Left kidney (tissue), 1 donor: ENCODE measurements at regions not wholly inside any gene's neighbourhood (a gene's known extent, or its start where the extent isn't known, plus 50 kb on each side); places are given as distances from the start of the nearest gene placed in this dataset.
"Not testable (repeated sequence)": the region's sequence is repeated elsewhere in the genome, so short reads cannot be mapped to it uniquely, and the experiment has no call there.

ENCODE experiments used
- DNase-seq: peaks from one replicate; pipeline ENCODE4 v3.0.0-alpha.2; 2013

- DNase-seq, result no peak
Measured at GRCh38 chr15:62272290-62272689, 107.2 kb upstream of the C2CD4B start.

DNA sequence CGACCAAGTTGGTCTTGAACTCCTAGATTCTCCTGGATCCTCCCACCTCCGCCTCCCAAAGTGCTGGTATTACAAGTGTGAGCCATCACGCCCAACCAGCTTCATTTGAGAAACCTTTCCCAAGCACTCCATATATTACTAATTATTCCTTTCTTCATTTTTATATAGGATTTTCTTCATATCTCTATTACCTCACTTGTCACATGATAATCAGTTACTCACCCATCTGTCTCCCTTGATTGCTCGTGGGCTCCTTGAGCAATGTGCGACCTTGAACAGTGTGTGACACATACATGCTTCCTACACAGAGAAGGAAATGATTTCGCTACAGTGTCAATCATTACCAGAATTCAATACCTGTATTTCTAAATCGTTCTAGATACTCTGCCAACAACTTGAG, 110.7 kb upstream of the C2CD4B start:
- no peak for DNase-seq

DNA sequence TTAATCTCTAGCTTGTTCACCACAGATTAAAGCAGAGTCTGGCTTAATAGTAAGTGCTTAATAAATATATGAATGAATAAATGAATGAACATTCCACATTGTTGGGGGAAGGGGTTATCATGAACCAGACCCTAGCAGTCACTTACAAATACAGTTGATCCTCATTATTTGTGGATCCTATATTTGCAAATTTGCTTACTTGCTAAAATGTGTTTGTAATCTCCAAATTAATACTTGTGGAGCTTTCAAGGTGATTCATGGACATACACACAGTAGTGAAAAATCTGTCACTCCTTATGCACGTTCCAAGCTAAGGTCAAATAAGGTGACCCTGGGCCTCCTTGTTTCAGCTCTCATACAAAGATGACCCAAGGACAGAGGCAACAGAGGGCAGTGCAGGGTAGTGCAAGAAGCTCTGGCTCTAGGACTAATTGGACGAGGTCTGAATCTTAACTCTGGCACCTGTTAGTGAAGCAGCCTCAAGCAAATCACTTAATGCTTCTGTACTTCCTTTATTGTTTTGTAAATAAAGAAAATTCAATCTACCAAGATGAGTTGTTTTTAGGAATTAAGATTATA, 112.8 kb upstream of the C2CD4B start:
- DNase-seq, result no peak

DNA sequence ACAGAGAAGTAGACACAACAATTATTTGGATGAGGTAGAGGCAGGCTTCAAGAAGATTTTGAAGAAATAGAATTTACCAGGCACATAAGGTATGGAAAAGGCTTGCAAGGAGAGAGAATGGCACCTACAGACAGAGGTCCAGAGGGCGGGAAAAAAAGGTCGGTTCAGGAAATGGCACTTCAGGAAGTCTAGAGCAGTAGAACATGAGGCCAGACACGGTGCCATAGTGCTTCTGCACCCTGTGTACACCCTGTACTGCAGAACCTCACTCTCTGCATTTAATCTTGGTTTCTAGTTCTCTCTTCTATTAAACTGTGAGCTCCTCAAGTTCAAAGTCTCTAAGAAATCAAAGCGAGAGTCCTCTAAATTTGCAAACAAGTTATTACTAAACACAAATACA, 113.4 kb upstream of the C2CD4B start:
- DNase-seq, result no peak

DNA sequence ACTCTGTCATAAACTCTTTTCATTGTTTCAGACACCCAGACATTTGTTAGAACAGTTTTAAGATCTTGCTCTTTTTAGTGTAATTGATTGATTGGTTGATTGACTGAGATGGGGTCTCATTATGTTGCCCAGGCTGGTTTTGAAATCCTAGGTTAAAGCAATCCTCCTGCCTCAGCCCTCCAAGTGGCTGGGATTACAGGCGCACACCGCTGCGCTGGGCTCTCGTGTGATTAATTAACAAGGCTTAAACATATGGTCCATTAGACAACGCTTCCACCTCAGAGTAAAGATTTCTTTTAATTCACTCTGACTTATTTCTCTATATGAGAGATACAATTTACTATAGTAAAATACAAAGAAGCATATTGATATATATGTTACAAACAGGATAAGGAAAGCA, 114.0 kb upstream of the C2CD4B start:
- no peak for DNase-seq

DNA sequence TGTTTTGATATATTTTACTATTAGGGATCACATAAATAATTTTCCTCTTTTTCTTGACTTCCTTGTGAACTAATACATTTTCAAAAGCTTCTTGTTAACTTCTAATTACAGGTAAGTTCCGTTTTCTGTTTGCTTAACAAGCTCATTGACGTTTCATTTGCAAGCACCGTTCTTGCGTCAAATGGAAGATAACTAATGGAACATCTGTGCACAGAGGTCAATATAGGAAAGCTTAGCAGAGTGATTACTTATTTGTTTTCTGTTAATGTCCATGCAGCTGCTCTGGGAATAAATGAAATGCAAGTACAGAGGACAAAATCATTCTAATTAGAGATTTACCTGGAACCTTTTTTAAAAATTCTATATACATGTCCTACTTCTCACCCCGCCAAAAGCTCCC, 115.5 kb upstream of the C2CD4B start:
- DNase-seq, result no peak

DNA sequence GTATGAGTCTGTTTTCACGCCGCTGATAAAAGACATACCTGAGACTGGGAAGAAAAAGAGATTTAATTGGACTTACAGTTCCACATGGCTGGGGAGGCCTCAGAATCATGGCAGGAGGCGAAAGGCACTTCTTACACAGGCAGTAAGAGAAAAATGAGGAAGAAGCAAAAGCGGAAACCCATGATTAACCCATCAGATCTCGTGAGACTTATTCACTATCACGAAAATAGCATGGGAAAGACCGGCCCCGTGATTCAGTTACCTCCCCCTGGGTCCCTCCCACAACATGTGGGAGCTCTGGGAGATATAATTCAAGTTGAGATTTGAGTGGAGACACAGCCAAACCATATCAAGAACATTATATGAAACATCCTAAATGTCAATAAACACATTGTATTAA, 116.7 kb upstream of the C2CD4B start:
- not testable (repeated sequence) for DNase-seq

GRCh38 chr15:62287066-62287857, 122.2 kb upstream of the C2CD4B start:
- DNase-seq, result no peak

DNA sequence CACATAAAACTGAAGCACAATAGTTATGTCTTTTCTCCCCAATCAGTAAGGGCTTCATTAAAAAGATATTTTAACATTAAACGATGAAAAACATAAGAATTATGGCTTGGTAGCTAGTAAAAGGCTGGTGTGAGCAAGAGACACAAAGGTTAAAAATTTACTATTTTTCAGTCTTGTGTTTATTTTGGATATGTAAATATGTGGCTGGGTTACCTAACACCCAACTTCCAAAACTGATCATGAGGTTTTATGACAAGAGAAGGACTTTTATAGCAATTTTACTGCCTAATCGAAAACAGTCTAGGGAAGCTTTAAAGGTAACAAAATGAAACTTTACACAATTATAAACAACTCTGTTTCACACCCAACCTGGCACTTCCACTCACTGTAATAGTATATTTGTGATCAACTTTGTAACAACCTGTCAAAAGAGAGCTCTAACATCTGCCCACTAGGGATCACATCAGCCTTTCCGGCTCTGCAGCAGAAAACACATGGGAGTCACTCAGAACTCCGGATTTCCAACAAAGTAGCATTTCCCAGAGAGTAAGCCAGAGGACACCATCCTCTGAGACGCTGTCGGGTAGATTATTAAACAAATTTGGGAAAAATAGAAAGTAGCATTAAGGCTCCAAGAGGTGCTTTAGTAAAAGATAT, 123.4 kb upstream of the C2CD4B start:
- DNase-seq, result no peak

DNA sequence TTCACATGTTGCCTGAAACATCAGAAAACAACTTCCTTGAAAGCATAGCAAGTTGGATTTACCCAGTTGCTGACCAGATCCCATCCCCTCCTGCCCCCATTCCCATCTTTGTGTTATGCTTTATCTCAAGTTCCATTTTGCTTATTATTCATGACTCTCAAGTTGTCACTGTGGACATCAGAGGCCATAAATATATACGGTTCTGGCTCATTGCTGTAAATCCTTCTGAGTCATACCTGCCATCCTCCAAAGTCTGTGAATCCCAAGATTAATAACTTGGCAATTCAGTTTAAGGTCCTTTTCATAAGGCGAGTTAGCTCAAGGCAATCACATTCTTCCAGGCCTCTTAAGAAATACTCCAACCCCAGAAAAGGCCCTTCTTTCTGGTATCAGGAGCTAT, 126.2 kb upstream of the C2CD4B start:
- DNase-seq, result no peak

DNA sequence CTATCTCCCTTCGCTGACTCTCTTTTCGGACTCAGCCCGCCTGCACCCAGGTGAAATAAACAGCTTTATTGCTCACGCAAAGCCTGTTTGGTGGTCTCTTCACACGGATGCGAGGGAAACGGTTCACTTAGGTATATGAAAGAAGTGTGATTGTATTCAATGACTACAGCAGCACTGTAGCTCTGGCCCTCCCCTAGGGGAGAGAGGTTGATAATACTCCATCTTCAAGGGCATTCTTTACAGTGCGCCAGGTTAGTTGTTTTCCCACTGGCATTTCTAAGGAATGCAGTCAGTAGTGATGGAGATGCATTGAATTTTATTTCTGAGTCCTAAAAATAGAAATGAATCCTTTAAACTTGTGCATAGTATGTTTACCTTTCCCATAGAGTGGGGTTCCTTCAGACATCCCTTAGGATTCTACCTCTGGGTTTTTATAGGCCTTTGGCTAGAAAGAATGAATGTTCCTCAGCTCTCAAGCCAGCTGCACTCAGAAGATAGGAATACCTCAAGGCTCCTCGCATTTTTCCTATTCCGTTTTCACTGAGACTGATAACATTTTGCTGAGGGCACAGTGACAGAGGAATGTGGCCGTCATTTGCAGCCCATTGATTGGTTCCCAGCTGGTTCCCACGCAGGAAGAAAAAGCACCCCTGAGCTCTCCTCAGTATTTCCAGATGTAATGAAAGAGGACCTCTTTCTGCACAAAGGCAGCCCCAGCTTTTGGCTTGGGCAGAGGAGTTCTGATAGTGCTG, 131.8 kb upstream of the C2CD4B start:
- DNase-seq, result no peak

- no peak for DNase-seq
Measured at GRCh38 chr15:62297522-62297921, 132.4 kb upstream of the C2CD4B start.

DNA sequence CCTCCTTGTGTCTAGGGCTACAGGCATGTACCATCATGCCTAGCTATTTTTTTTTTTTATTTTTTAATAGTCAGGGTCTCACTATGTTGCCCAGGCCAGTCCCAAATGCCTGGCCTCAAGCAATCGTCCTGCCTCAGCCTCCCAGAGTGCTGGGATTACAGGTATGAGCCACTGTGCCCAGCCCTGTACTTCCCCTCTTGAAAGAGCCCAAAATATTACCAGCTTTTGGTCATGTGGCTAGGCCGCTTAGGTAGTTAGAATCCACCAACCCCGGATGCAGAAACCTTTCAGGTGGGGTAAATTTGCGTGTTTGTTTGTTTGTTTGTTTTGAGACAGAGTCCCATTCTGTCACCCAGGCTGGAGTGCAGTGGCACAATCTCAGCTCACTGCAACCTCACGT, 132.8 kb upstream of the C2CD4B start:
- no peak for DNase-seq

GRCh38 chr15:62298811-62299210, 133.7 kb upstream of the C2CD4B start:
- no peak for DNase-seq

- DNase-seq, result no peak
Measured at GRCh38 chr15:62299541-62299940, 134.5 kb upstream of the C2CD4B start.

GRCh38 chr15:62301993-62302675, 137.0 kb upstream of the C2CD4B start:
- no peak for DNase-seq

GRCh38 chr15:62306851-62307504, 141.9 kb upstream of the C2CD4B start:
- peak; percentile 70 for DNase-seq

- DNase-seq, result no peak
Measured at GRCh38 chr15:62307551-62307950, 142.5 kb upstream of the C2CD4B start.

DNA sequence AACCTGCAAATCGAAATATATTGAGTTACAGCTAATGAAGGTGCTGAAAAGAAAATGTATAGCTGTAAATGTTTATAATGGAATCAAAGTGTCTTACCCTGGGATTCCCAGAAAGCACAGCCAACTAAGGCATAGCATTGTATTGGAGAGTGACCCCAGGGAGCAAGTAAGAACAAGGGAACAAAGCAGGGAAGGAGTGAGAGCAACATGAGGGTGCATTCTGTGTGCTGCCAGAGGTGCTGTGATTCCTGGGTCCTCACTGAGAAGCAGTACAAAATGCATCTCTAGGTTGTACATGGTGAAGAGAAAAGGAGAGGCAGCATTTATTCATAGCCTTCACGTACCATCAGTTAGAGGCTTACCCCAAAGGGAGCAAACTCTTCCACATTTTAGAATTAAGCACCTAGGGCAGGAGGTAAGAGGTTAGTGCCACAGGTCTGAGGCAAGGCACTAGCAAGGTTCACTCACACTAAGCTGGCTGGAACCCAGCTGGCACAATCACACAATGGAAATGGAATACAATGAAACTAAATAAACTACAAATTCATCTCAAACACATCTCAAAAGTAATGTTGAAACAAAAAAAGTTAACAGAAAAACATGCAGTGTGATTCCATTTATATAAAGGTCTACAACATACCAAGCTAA, 151.5 kb upstream of the C2CD4B start:
- no peak for DNase-seq

GRCh38 chr15:62320259-62320658, 155.2 kb upstream of the C2CD4B start:
- DNase-seq, result no peak

- DNase-seq, result no peak
Measured at GRCh38 chr15:62323353-62323890, 158.3 kb upstream of the C2CD4B start.
